SH-SY5Y (cell line): ENCODE measurements at regions not wholly inside any gene's neighbourhood (a gene's known extent, or its start where the extent isn't known, plus 50 kb on each side); places are given as distances from the start of the nearest gene placed in this dataset.

Source experiments
- GATA2 ChIP-seq: IDR thresholded peaks from 2 replicates; pipeline ENCODE4 v1.6.1; 2011; ENCODE audit warnings: mild to moderate bottlenecking, low read depth, low read length
- GATA3 ChIP-seq: IDR thresholded peaks from 2 replicates; pipeline ENCODE4 v1.6.1; 2011; ENCODE audit warnings: low read depth, mild to moderate bottlenecking, low read length, moderate library complexity

GRCh38 chr5:108678091-108678490 is 69.6 kb upstream of the FER start:
- TF ChIP-seq GATA2: no peak
- no peak for TF ChIP-seq GATA3
